Ovary (tissue), 7 donors: ENCODE measurements at regions not wholly inside any gene's neighbourhood (a gene's known extent, or its start where the extent isn't known, plus 50 kb on each side); places are given as distances from the start of the nearest gene placed in this dataset.

Source experiments
- DNase-seq, 5 donors: peaks; one replicate each; pipeline ENCODE4 v3.0.0-alpha.2; 2019 to 2020
- H3K27ac ChIP-seq, 2 donors: fragments of 200-600 bp; one replicate each; pipeline versions ENCODE4 v1.5.1 to v1.8.0; 2019 to 2022
- H3K27me3 ChIP-seq: fragments of 200-600 bp; one replicate; pipeline ENCODE4 v1.8.0; 2022
- H3K36me3 ChIP-seq: fragments of 200-600 bp; sonication (generic); one replicate; pipeline ENCODE4 v1.5.1; 2019
- H3K4me1 ChIP-seq: one replicate; pipeline ENCODE4 v1.8.1; 2013; ENCODE audit warnings: mild to moderate bottlenecking, moderate library complexity; ENCODE audit not compliant: insufficient read depth
- H3K4me3 ChIP-seq: fragments of 200-600 bp; sonication (generic); one replicate; pipeline ENCODE4 v1.5.1; 2017
- H3K9me3 ChIP-seq, 2 donors: fragments of 200-600 bp in 1 of 2; sonication (generic) in 1 of 2; one replicate each; pipeline versions ENCODE4 v1.5.1 to v1.8.1; 2013 to 2019; ENCODE audit warnings: mild to moderate bottlenecking in 1 of 2, moderate library complexity in 1 of 2
- EP300 ChIP-seq: sonication (generic); formaldehyde crosslinking; IDR thresholded peaks from one replicate; pipeline ENCODE4 v1.6.1; 2017; ENCODE audit warnings: antibody characterized with exemption
- POLR2A ChIP-seq: fragments of 450-650 bp; IDR thresholded peaks from one replicate; pipeline ENCODE4 v1.6.1; 2017; ENCODE audit warnings: antibody characterized with exemption, mild to moderate bottlenecking, moderate library complexity
- WGBS, 3 donors: extraction: QIAGEN DNeasy Blood & Tissue Kit in 1 of 3; methylation state at CpG; one replicate each; pipeline versions ENCODE4 v1.1.5 to v1.1.7; 2013 to 2017; 5-methylcytosine and 5-hydroxymethylcytosine counted together
- intact Hi-C, 4 donors: fragments of 100-400 bp; cut with DNase I; formaldehyde crosslinking; loops; one replicate each; pipeline versions ENCODE4 v1.11.0 to v1.15.1; 2022 to 2023
- TF ChIP-seq, protein P1 (sequence below), 3 donors: fragments of 450-650 bp in 2 of 3; fragments of 200-600 bp in 1 of 3; IDR thresholded peaks; one replicate each; pipeline versions ENCODE4 v1.5.1 to v1.8.0; 2016 to 2022; ENCODE audit warnings: antibody characterized with exemption in 3 of 3, mild to moderate bottlenecking in 1 of 3
- donor health status: DM: no; HTN: no; CAD: no; lungs with moderate emphysema.
- donor health status: DM: no; HTN: no; CAD: no.
- donor health status: Bipolar disorder and iron deficiency.
- donor health status: DM: no; HTN: no; CAD: no.
- donor health status: DM: yes; HTN: yes; CAD: no.

- intact Hi-C loops: no loop called here
- H3K9me3 ChIP-seq: no peaks in the 10 kb centered on the region
- no peaks in the 10 kb centered on the region for H3K27me3 ChIP-seq
- DNase-seq: no peak
- no peaks in the 10 kb centered on the region for H3K4me1 ChIP-seq
- no peak overlapping the region for H3K27ac ChIP-seq
- H3K4me3 ChIP-seq: no peak overlapping the region
- no peak for TF ChIP-seq POLR2A
- no peak for TF ChIP-seq EP300
- TF ChIP-seq, protein P1, sequence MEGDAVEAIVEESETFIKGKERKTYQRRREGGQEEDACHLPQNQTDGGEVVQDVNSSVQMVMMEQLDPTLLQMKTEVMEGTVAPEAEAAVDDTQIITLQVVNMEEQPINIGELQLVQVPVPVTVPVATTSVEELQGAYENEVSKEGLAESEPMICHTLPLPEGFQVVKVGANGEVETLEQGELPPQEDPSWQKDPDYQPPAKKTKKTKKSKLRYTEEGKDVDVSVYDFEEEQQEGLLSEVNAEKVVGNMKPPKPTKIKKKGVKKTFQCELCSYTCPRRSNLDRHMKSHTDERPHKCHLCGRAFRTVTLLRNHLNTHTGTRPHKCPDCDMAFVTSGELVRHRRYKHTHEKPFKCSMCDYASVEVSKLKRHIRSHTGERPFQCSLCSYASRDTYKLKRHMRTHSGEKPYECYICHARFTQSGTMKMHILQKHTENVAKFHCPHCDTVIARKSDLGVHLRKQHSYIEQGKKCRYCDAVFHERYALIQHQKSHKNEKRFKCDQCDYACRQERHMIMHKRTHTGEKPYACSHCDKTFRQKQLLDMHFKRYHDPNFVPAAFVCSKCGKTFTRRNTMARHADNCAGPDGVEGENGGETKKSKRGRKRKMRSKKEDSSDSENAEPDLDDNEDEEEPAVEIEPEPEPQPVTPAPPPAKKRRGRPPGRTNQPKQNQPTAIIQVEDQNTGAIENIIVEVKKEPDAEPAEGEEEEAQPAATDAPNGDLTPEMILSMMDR (IDR thresholded peaks at IDR 0.05): no peak
- 26 to 41% (median 34%) methylated on average over 8 of the region's 8 CpGs for WGBS, 3 donors
- H3K36me3 ChIP-seq: no peaks in the 10 kb centered on the region
These were observed 199.0 kb downstream of the ENGASE start for GRCh38 chr17:79273660-79274059.

DNA sequence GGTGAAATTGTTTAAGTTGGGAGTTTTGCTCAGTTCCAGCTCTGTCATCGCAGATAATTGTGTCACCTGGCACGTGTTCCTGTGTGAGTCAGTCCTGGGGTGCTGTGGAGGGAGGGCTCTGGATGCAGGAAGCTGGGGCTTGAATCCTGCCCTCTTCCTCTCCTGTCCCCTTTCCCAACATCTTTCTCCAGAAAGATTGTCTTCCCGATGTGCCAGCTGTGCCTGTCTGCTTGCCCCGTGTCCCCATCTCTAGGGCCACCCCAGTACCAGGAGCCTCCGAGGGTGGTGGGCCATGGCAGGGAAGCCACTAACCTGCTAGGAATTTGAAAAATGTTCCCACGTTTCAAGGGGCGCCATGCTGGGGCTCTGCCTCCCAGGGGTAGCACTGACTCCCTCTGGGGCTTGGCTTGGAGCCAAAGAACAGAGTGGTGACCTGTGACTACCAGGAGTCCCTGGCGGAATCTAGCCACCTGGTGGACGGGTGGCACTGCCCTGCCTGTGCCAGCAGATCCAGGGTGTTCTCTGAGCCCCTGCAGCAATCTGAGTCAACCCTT is 198.1 kb downstream of the ENGASE start:
- no peaks in the 10 kb centered on the region for H3K36me3 ChIP-seq
- intact Hi-C loops: no loop called here
- H3K27ac ChIP-seq: no peak overlapping the region
- no peak overlapping the region for H3K4me3 ChIP-seq
- H3K4me1 ChIP-seq: no peaks in the 10 kb centered on the region
- WGBS, 3 donors: 50 to 52% (median 51%) methylated on average over 9 of the region's 9 CpGs
- H3K9me3 ChIP-seq: no peaks in the 10 kb centered on the region
- TF ChIP-seq EP300 (no peak), POLR2A (no peak)
- TF ChIP-seq, protein P1 (IDR thresholded peaks at IDR 0.05): no peak
- no peak for DNase-seq
- no peaks in the 10 kb centered on the region for H3K27me3 ChIP-seq

GRCh38 chr17:79272220-79272619 is 197.6 kb downstream of the ENGASE start:
- TF ChIP-seq, protein P1 (IDR thresholded peaks at IDR 0.05): no peak
- no peak for TF ChIP-seq EP300
- TF ChIP-seq POLR2A: no peak
- 33 to 57% (median 51%) methylated on average over 4 to 9 of the region's 9 CpGs for WGBS, 3 donors
- intact Hi-C loops: no loop called here
- H3K27me3 ChIP-seq: no peaks in the 10 kb centered on the region
- no peaks in the 10 kb centered on the region for H3K4me1 ChIP-seq
- H3K4me3 ChIP-seq: no peak overlapping the region
- no peaks in the 10 kb centered on the region for H3K36me3 ChIP-seq
- no peak overlapping the region for H3K27ac ChIP-seq
- no peak for DNase-seq
- no peaks in the 10 kb centered on the region for H3K9me3 ChIP-seq

DNA sequence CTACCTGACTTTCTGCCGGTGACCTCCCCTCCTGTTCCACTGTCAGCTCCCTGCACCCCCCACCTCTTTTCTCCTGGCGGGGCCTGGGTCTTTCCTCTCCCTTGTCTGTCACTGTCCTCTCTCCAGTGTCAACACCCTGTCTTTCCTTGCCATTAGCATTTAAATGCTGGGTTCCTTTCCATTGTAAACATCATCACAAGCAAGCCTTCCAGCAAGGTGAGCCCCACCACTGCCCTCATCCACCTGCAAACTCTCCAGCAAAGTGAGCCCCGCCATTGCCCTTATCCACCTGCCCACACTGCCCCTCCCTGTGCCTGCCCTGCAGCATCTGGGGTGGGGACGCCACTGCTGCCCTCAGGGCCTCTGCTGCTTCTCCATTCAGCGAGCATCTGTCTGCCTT is 195.0 kb downstream of the ENGASE start:
- no peak overlapping the region for H3K4me3 ChIP-seq
- WGBS, 3 donors: 21 to 28% (median 27%) methylated on average over 5 of the region's 5 CpGs
- H3K27ac ChIP-seq: no peak overlapping the region
- DNase-seq: no peak
- no peaks in the 10 kb centered on the region for H3K9me3 ChIP-seq
- intact Hi-C loops: no loop called here
- TF ChIP-seq, protein P1 (IDR thresholded peaks at IDR 0.05): no peak
- TF ChIP-seq EP300 (no peak), POLR2A (no peak)
- H3K4me1 ChIP-seq: no peaks in the 10 kb centered on the region
- no peaks in the 10 kb centered on the region for H3K36me3 ChIP-seq
- no peaks in the 10 kb centered on the region for H3K27me3 ChIP-seq
